Dendritic cell treated with granulocyte-macrophage colony-stimulating factor and Interleukin-4, amounts not matched to agents 40 ng/mL and 50 ng/mL, for 4 days (primary cell): ENCODE measurements at regions not wholly inside any gene's neighbourhood (a gene's known extent, or its start where the extent isn't known, plus 50 kb on each side); places are given as distances from the start of the nearest gene placed in this dataset.
"Not testable (repeated sequence)": the region's sequence is repeated elsewhere in the genome, so short reads cannot be mapped to it uniquely, and the experiment has no call there.

Experiments
- H3K27ac Mint-ChIP-seq: one replicate; pipeline ENCODE4 v1.8.0; 2022; ENCODE audit warnings: mild to moderate bottlenecking, mixed read lengths
- H3K27me3 Mint-ChIP-seq: one replicate; pipeline ENCODE4 v1.8.0; 2022; ENCODE audit warnings: mild to moderate bottlenecking, mixed read lengths
- H3K36me3 Mint-ChIP-seq: one replicate; pipeline ENCODE4 v1.8.0; 2022; ENCODE audit warnings: low read depth, mixed read lengths
- H3K4me1 Mint-ChIP-seq: one replicate; pipeline ENCODE4 v1.8.0; 2022; ENCODE audit warnings: low read depth, mixed read lengths
- H3K4me3 Mint-ChIP-seq: one replicate; pipeline ENCODE4 v1.8.0; 2022; ENCODE audit warnings: mild to moderate bottlenecking, moderate library complexity, mixed read lengths
- H3K9me3 Mint-ChIP-seq: one replicate; pipeline ENCODE4 v1.8.0; 2022; ENCODE audit warnings: mixed read lengths
- intact Hi-C: fragments of 100-400 bp; cut with micrococcal nuclease; formaldehyde crosslinking; loops from one replicate; pipeline ENCODE4 v1.15.0; 2022

DNA sequence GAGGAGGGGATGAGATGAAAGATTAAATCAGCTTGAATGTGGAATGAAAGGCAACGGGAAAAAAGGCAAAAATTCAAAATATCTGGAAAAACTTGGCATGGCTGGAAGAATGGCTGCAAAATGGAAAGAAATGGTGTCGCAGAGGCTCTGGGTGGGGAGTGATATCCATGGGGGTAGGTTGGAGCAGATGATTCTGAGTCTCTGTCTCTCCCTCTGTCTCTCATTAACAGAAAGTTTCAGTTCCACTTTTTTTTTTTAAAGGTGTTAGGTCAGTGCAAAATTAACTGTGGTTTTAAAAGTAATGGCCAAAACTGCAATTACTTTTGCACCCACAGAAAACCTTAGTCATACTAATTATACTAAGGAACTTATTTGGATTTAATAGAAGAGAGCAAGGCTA, 931.1 kb upstream of the USP9Y start:
- Mint-ChIP-seq H3K4me3 (no peak overlapping the region), H3K36me3 (no peaks in the 10 kb centered on the region), H3K27ac (no peak overlapping the region), H3K27me3 (no peaks in the 10 kb centered on the region), H3K9me3 (peaks cover 16% of the 10 kb centered on the region), H3K4me1 (no peaks in the 10 kb centered on the region)
- intact Hi-C loops, result no loop called here

GRCh38 chrY:11779743-11780142, 921.3 kb upstream of the USP9Y start:
- H3K9me3 Mint-ChIP-seq, result peaks cover 10% of the 10 kb centered on the region
- H3K4me1 Mint-ChIP-seq, result not testable (repeated sequence)

DNA sequence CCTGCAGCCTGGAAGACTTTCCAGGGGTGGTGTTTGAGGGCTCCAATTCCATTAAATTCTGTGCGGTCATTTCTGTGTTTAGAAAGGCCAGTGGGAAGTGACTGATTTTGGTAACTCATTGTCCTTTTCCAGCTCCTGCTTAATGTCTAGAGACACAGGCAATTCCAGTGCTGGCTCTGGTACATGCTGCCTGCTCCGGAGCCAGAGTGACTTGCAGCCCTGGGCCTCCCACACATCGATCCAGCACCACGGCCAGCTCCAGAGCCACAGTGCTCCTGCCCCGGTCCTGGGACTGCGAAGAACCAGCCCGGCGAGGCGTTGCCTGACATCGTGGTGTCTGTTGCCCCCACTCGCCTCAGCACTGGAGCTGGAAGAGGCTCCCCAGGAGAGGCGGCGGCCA, 912.0 kb upstream of the USP9Y start:
- H3K4me1 Mint-ChIP-seq, H3K4me3 Mint-ChIP-seq, intact Hi-C loops, H3K27ac Mint-ChIP-seq, H3K36me3 Mint-ChIP-seq, H3K27me3 Mint-ChIP-seq: not testable (repeated sequence)
- peaks cover 16% of the 10 kb centered on the region for H3K9me3 Mint-ChIP-seq

More at GRCh38 chrY:11779743-11780142, 921.3 kb upstream of the USP9Y start:
- H3K36me3 Mint-ChIP-seq, intact Hi-C loops, H3K27me3 Mint-ChIP-seq, H3K27ac Mint-ChIP-seq, H3K4me3 Mint-ChIP-seq: not testable (repeated sequence)

GRCh38 chrY:11823752-11824151, 877.3 kb upstream of the USP9Y start:
- H3K36me3 Mint-ChIP-seq, H3K27me3 Mint-ChIP-seq, intact Hi-C loops: not testable (repeated sequence)

GRCh38 chrY:11834197-11834596, 866.8 kb upstream of the USP9Y start:
- H3K9me3 Mint-ChIP-seq, result peaks cover 11% of the 10 kb centered on the region
- H3K4me3 Mint-ChIP-seq, intact Hi-C loops, H3K27ac Mint-ChIP-seq, H3K36me3 Mint-ChIP-seq, H3K27me3 Mint-ChIP-seq, H3K4me1 Mint-ChIP-seq: not testable (repeated sequence)

More at GRCh38 chrY:11823752-11824151, 877.3 kb upstream of the USP9Y start:
- H3K4me1 Mint-ChIP-seq, H3K27ac Mint-ChIP-seq, H3K4me3 Mint-ChIP-seq: not testable (repeated sequence)
- H3K9me3 Mint-ChIP-seq, result peaks cover 53% of the 10 kb centered on the region
